Trophoblast cell (in vitro differentiated cells and primary cell): ENCODE measurements at regions not wholly inside any gene's neighbourhood (a gene's known extent, or its start where the extent isn't known, plus 50 kb on each side); places are given as distances from the start of the nearest gene placed in this dataset.

Source experiments
- DNase-seq, 2 donors: peaks; one replicate each; pipeline ENCODE4 v3.0.0-alpha.2; 2016
- H2AFZ ChIP-seq: 2 replicates; pipeline ENCODE4 v1.6.1; 2013; ENCODE audit warnings: low read length, moderate library complexity, mild to moderate bottlenecking; ENCODE audit not compliant: insufficient read depth, poor library complexity
- H2AK5ac ChIP-seq: 2 replicates; pipeline ENCODE4 v1.6.1; 2013; ENCODE audit warnings: mild to moderate bottlenecking, low read length
- H2BK120ac ChIP-seq: 2 replicates; pipeline ENCODE4 v1.6.1; 2013; ENCODE audit warnings: low read length, mild to moderate bottlenecking, moderate library complexity; ENCODE audit not compliant: insufficient read depth, poor library complexity
- H2BK12ac ChIP-seq: 2 replicates; pipeline ENCODE4 v1.6.1; 2013; ENCODE audit warnings: mild to moderate bottlenecking, low read length, moderate library complexity
- H2BK5ac ChIP-seq: 2 replicates; pipeline ENCODE4 v1.6.1; 2013; ENCODE audit warnings: low read length, low read depth, moderate library complexity, mild to moderate bottlenecking; ENCODE audit not compliant: poor library complexity
- H3K14ac ChIP-seq: 2 replicates; pipeline ENCODE4 v1.6.1; 2013; ENCODE audit warnings: mild to moderate bottlenecking, low read length
- H3K18ac ChIP-seq: 2 replicates; pipeline ENCODE4 v1.6.1; 2013; ENCODE audit warnings: mild to moderate bottlenecking, low read length
- H3K23ac ChIP-seq: 2 replicates; pipeline ENCODE4 v1.6.1; 2013; ENCODE audit warnings: low read length
- H3K27ac ChIP-seq: 2 replicates; pipeline ENCODE4 v1.5.1; 2013; ENCODE audit warnings: low read depth, mild to moderate bottlenecking, inconsistent platforms, low read length, moderate library complexity
- H3K27me3 ChIP-seq: 2 replicates; pipeline ENCODE4 v1.6.1; 2013; ENCODE audit warnings: inconsistent platforms, mild to moderate bottlenecking, low read length, moderate library complexity; ENCODE audit not compliant: insufficient read depth
- H3K36me3 ChIP-seq, 2 experiments: 1 replicate in 1 of 2; 2 replicates in 1 of 2; pipeline ENCODE4 v1.6.1; 2013; ENCODE audit warnings: low read length in 2 of 2, mild to moderate bottlenecking in 2 of 2, moderate library complexity in 1 of 2; ENCODE audit not compliant: insufficient read depth in 2 of 2, control insufficient read depth in 1 of 2
- H3K4ac ChIP-seq: 2 replicates; pipeline ENCODE4 v1.6.1; 2013; ENCODE audit warnings: low read depth, mild to moderate bottlenecking, low read length, moderate library complexity
- H3K4me1 ChIP-seq, 2 experiments: 1 replicate in 1 of 2; 2 replicates in 1 of 2; pipeline ENCODE4 v1.6.1; 2013; ENCODE audit warnings: low read length in 2 of 2, mild to moderate bottlenecking in 2 of 2, moderate library complexity in 1 of 2; ENCODE audit not compliant: insufficient read depth in 2 of 2, control insufficient read depth in 1 of 2
- H3K4me2 ChIP-seq: 2 replicates; pipeline ENCODE4 v1.6.1; 2013; ENCODE audit warnings: inconsistent platforms, mild to moderate bottlenecking, low read length, moderate library complexity
- H3K4me3 ChIP-seq: 2 replicates; pipeline ENCODE4 v1.5.1; 2013; ENCODE audit warnings: mild to moderate bottlenecking, low read depth, low read length, inconsistent platforms
- H3K79me1 ChIP-seq: one replicate; pipeline ENCODE4 v1.6.1; 2013; ENCODE audit warnings: low read length
- H3K79me2 ChIP-seq: 2 replicates; pipeline ENCODE4 v1.6.1; 2013; ENCODE audit warnings: low read length, mild to moderate bottlenecking; ENCODE audit not compliant: control insufficient read depth, insufficient read depth, poor library complexity
- H3K9ac ChIP-seq: 2 replicates; pipeline ENCODE4 v1.6.1; 2013; ENCODE audit warnings: mild to moderate bottlenecking, low read length
- H3K9me3 ChIP-seq: 2 replicates; pipeline ENCODE4 v1.6.1; 2013; ENCODE audit warnings: low read depth, mild to moderate bottlenecking, control low read depth, inconsistent platforms, low read length; ENCODE audit not compliant: insufficient read depth
- H4K12ac ChIP-seq: 2 replicates; pipeline ENCODE4 v1.6.1; 2013; ENCODE audit warnings: low read depth, mild to moderate bottlenecking, low read length, moderate library complexity
- H4K8ac ChIP-seq: 2 replicates; pipeline ENCODE4 v1.6.1; 2013; ENCODE audit warnings: low read depth, mild to moderate bottlenecking, low read length, moderate library complexity
- H4K91ac ChIP-seq: one replicate; pipeline ENCODE4 v1.6.1; 2013; ENCODE audit warnings: low read depth, mild to moderate bottlenecking, low read length, moderate library complexity
- WGBS: extraction: QIAGEN DNeasy Blood & Tissue Kit; methylation state at CpG from one replicate; pipeline ENCODE4 v1.1.7; 2013; ENCODE audit warnings: missing lambda C conversion rate; ENCODE audit not compliant: insufficient read length, insufficient coverage; ENCODE audit errors: extremely low coverage; 5-methylcytosine and 5-hydroxymethylcytosine counted together

DNA sequence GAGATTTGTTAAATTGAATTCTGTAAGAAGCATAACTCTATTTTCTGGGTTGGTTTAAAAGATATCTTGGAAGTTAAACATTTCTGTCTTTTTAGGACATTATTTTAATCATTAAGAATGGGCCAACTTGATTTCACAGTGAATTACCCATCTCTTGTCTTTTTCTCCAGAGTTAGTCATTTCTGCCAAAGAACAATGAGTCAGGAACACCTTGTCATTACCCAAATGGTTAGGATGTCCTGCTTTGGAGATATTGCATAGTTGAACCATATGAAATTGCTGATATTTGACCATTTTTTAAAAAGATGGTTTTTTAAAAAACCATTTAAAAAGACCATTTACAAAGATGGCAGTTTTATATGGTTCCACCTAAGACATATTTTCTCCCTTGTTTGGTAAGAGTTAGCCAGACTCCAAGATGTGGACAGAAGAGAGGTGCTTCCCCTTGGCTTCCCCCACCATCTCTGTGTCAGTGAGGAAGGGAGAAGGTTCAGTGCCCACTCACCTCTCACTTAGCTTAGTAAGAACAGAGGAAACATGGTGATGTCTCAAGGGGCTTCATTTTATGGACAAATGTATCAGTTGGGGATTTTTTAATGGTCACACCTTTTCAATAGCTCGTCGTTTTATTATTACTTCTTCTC is 103.0 kb downstream of the PCSK1 start:
- Histone ChIP-seq H4K8ac (no peak overlapping the region), H3K14ac (no peak overlapping the region)
- WGBS: no CpG with 5 or more reads among the region's 2 CpGs

DNA sequence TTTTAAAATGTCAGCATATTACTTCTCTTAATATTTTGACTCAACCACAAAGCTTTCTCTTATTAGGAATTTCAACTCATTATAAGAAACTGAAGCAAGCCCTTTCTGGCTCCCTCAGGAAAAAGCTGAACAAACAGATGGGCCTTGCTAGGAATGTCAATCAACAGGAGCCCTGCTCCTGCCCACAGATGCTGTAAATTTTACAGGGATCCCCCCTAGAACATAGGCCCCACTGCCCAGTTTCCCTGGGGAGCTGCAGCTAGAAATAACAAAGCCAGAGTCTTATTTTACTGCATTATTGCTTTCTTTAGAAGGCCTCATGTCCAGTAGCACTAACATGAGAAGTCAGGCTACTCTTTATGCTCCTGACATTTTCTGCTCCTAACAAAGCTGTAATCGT is 103.8 kb downstream of the PCSK1 start:
- Histone ChIP-seq H3K4ac (no peak overlapping the region), H3K79me1 (no peaks in the 10 kb centered on the region), H4K8ac (no peak overlapping the region), H3K9me3 (no peaks in the 10 kb centered on the region), H2AK5ac (no peak overlapping the region), H2BK5ac (no peak overlapping the region), H2BK120ac (no peak overlapping the region), H2AFZ (no peak overlapping the region), H3K4me3 (no peak overlapping the region), H3K27ac (no peak overlapping the region), H3K79me2 (no peaks in the 10 kb centered on the region), H3K36me3 (no peaks in the 10 kb centered on the region), H3K4me2 (no peak overlapping the region), H2BK12ac (no peak overlapping the region), H3K23ac (no peak overlapping the region), H3K27me3 (no peaks in the 10 kb centered on the region), H4K12ac (no peak overlapping the region), H4K91ac (no peak overlapping the region), H3K14ac (no peak overlapping the region), H3K9ac (no peak overlapping the region), H3K4me1 (no peaks in the 10 kb centered on the region), H3K18ac (no peak overlapping the region)
- DNase-seq: no peak
- whole genome bisulfite sequencing: no CpG with 5 or more reads among the region's 1 CpG

More for the DNA sequence above, 103.0 kb downstream of the PCSK1 start:
- Histone ChIP-seq H3K4me3 (no peak overlapping the region), H2BK12ac (no peak overlapping the region), H3K27me3 (no peaks in the 10 kb centered on the region), H3K9ac (no peak overlapping the region), H3K4me1 (no peaks in the 10 kb centered on the region), H3K9me3 (no peaks in the 10 kb centered on the region), H3K18ac (no peak overlapping the region), H3K79me2 (no peaks in the 10 kb centered on the region), H3K4me2 (no peak overlapping the region), H2AK5ac (no peak overlapping the region), H2AFZ (no peak overlapping the region), H3K23ac (no peak overlapping the region), H2BK120ac (no peak overlapping the region), H4K91ac (no peak overlapping the region), H3K27ac (no peak overlapping the region), H4K12ac (no peak overlapping the region), H2BK5ac (no peak overlapping the region), H3K4ac (no peak overlapping the region), H3K36me3 (no peaks in the 10 kb centered on the region), H3K79me1 (no peaks in the 10 kb centered on the region)
- no peak for DNase-seq

DNA sequence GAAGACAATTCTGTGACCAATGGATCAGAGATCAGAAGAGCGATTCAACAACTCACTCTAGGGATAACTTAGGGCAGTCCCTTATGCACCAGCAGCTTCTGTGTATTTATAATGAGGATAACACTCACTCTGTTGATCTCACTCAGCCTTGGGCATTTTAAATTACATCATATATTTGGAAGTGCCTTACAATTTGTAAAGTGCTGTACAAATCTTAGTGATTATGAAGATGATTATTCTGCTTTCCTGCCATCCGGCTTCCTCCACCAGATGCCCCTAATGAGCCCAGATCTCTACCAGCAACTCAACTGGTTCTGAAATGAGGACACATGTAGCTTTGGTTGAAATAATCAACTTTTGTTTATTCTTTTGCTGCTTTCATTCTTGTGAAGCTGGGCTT is 105.3 kb downstream of the PCSK1 start:
- no peak overlapping the region for H3K23ac ChIP-seq
- H2BK12ac ChIP-seq: no peak overlapping the region
- no peak overlapping the region for H4K91ac ChIP-seq
- H4K12ac ChIP-seq: no peak overlapping the region
- no peaks in the 10 kb centered on the region for H3K27me3 ChIP-seq
- no peaks in the 10 kb centered on the region for H3K79me2 ChIP-seq
- H3K4me2 ChIP-seq: no peak overlapping the region
- no CpG with 5 or more reads among the region's 2 CpGs for WGBS
- H3K14ac ChIP-seq: no peak overlapping the region
- H3K9me3 ChIP-seq: no peaks in the 10 kb centered on the region
- H3K79me1 ChIP-seq: no peaks in the 10 kb centered on the region
- no peak overlapping the region for H3K4ac ChIP-seq
- H4K8ac ChIP-seq: no peak overlapping the region
- H2BK5ac ChIP-seq: no peak overlapping the region
- H3K9ac ChIP-seq: no peak overlapping the region
- no peaks in the 10 kb centered on the region for H3K4me1 ChIP-seq
- H3K18ac ChIP-seq: no peak overlapping the region
- H3K27ac ChIP-seq: no peak overlapping the region
- no peak overlapping the region for H2AFZ ChIP-seq
- no peaks in the 10 kb centered on the region for H3K36me3 ChIP-seq
- DNase-seq: peak in 1 of 2 donors; percentile 16
- no peak overlapping the region for H2AK5ac ChIP-seq
- no peak overlapping the region for H2BK120ac ChIP-seq
- H3K4me3 ChIP-seq: no peak overlapping the region

DNA sequence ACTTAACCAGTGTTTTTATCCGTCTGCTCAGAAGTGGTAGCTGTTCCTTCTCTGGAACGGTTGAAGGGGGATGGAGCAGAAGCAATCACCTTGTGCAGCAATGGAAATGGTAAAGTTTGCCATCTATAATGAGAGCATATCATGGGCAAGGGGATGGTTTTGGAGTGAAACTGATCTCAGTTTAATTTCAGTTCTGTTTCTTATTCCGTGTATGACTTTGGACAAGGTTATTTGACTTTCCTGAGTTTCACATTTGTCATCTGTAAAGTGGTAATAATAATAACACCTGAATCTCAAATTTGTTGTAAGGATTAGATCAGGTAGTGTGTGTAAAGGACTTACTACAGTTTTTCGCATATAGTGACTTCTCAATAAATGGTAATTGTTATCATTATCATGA is 106.1 kb downstream of the PCSK1 start:
- Histone ChIP-seq H3K14ac (no peak overlapping the region), H2AFZ (no peak overlapping the region), H3K79me2 (no peaks in the 10 kb centered on the region), H3K23ac (no peak overlapping the region), H3K9me3 (no peaks in the 10 kb centered on the region), H3K27me3 (no peaks in the 10 kb centered on the region), H3K36me3 (no peaks in the 10 kb centered on the region), H4K8ac (no peak overlapping the region), H3K79me1 (no peaks in the 10 kb centered on the region), H2BK5ac (no peak overlapping the region), H3K4me3 (no peak overlapping the region), H3K9ac (no peak overlapping the region), H2BK120ac (no peak overlapping the region), H3K4me2 (no peak overlapping the region), H3K27ac (no peak overlapping the region), H3K18ac (no peak overlapping the region), H4K91ac (no peak overlapping the region), H3K4ac (no peak overlapping the region), H3K4me1 (no peaks in the 10 kb centered on the region), H2AK5ac (no peak overlapping the region), H2BK12ac (no peak overlapping the region), H4K12ac (no peak overlapping the region)
- no CpG with 5 or more reads among the region's 4 CpGs for WGBS
- DNase-seq: no peak
